H1 (cell line): ENCODE measurements at regions not wholly inside any gene's neighbourhood (a gene's known extent, or its start where the extent isn't known, plus 50 kb on each side); places are given as distances from the start of the nearest gene placed in this dataset.

ENCODE experiments used
- CTCF ChIA-PET: fragments of 300-600 bp; sonication (Branson Sonifier 250); formaldehyde crosslinking; loops from one replicate; lab custom pipeline; 2021; ENCODE audit not compliant: partially characterized antibody; lab: Charles Lee
- POLR2A ChIA-PET: fragments of 300-600 bp; sonication (Branson Sonifier 250); formaldehyde crosslinking; loops from one replicate; lab custom pipeline; 2021; ENCODE audit warnings: inconsistent platforms; ENCODE audit not compliant: partially characterized antibody; lab: Charles Lee
- DNase-seq, 2 experiments: peaks; one replicate each; pipeline versions ENCODE4 v3.0.0 to v3.0.0-alpha.2; 2010 to 2022; ENCODE audit warnings: low spot score in 2 of 2, low read depth in 1 of 2, mixed read lengths in 1 of 2
- FAIRE-seq: peaks from 2 replicates; lab custom pipeline; 2011; peaks lifted over from hg19 to GRCh38; lab: Jason Lieb, UNC
- H2AFZ ChIP-seq: 2 replicates; pipeline ENCODE4 v1.8.1; 2012; ENCODE audit warnings: low read length, inconsistent platforms
- H2AK5ac ChIP-seq: 2 replicates; pipeline ENCODE4 v1.6.1; 2013; ENCODE audit warnings: low read depth, low read length
- H2BK120ac ChIP-seq: replicated peaks from 2 replicates; pipeline ENCODE3; 2013; ENCODE audit warnings: low read depth, low read length, inconsistent platforms
- H2BK12ac ChIP-seq: 2 replicates; pipeline ENCODE4 v1.6.1; 2013; ENCODE audit warnings: low read depth, low read length
- H2BK15ac ChIP-seq: 2 replicates; pipeline ENCODE4 v1.6.1; 2013; ENCODE audit warnings: low read length
- H2BK20ac ChIP-seq: 2 replicates; pipeline ENCODE4 v1.6.1; 2013; ENCODE audit warnings: low read length
- H2BK5ac ChIP-seq: 2 replicates; pipeline ENCODE4 v1.6.1; 2013; ENCODE audit warnings: low read depth, low read length
- H3K14ac ChIP-seq: 2 replicates; pipeline ENCODE4 v1.6.1; 2013; ENCODE audit warnings: inconsistent platforms; ENCODE audit not compliant: insufficient read length
- H3K18ac ChIP-seq: 2 replicates; pipeline ENCODE4 v1.6.1; 2013; ENCODE audit warnings: low read length; ENCODE audit errors: extremely low read depth
- H3K23ac ChIP-seq: 2 replicates; pipeline ENCODE4 v1.6.1; 2013; ENCODE audit warnings: inconsistent platforms; ENCODE audit not compliant: insufficient read length
- H3K23me2 ChIP-seq: 2 replicates; pipeline ENCODE4 v1.6.1; 2013; ENCODE audit warnings: low read depth, low read length
- H3K27ac ChIP-seq: 2 replicates; pipeline ENCODE4 v1.6.1; 2011; ENCODE audit warnings: low read depth, low read length, inconsistent platforms
- H3K27me3 ChIP-seq, 4 experiments: replicated peaks in 1 of 4; 1 replicate in 1 of 4; 2 replicates in 3 of 4; pipeline versions ENCODE4 v1.6.1 to v1.8.1; 2011 to 2013; ENCODE audit warnings: low read length in 3 of 4, mild to moderate bottlenecking in 3 of 4, inconsistent platforms in 2 of 4, mixed read lengths in 2 of 4, moderate library complexity in 1 of 4; ENCODE audit not compliant: control insufficient read depth in 3 of 4, insufficient read depth in 3 of 4; ENCODE audit errors: extremely low read depth in 1 of 4
- H3K36me3 ChIP-seq, 4 experiments: 2 replicates each; pipeline versions ENCODE4 v1.6.1 to v1.8.1; 2011 to 2013; ENCODE audit warnings: mild to moderate bottlenecking in 4 of 4, low read length in 3 of 4, moderate library complexity in 2 of 4, control low read depth in 1 of 4, inconsistent platforms in 1 of 4; ENCODE audit not compliant: insufficient read depth in 4 of 4, control insufficient read depth in 2 of 4
- H3K4ac ChIP-seq: replicated peaks from 2 replicates; pipeline ENCODE3; 2013; ENCODE audit warnings: low read length, low read depth, mixed read lengths, inconsistent platforms; ENCODE audit not compliant: insufficient read length
- H3K4me1 ChIP-seq, 4 experiments: replicated peaks in 1 of 4; 1 replicate in 1 of 4; 2 replicates in 3 of 4; pipeline versions ENCODE4 v1.6.1 to v1.8.1; 2011 to 2013; ENCODE audit warnings: low read length in 3 of 4, inconsistent platforms in 2 of 4, mixed read lengths in 1 of 4; ENCODE audit not compliant: insufficient read depth in 4 of 4, control insufficient read depth in 3 of 4
- H3K4me2 ChIP-seq, 2 experiments: 2 replicates each; pipeline versions ENCODE4 v1.6.1 to v1.8.1; 2011 to 2013; ENCODE audit warnings: low read depth in 2 of 2, low read length in 2 of 2, control low read depth in 1 of 2, inconsistent platforms in 1 of 2, mild to moderate bottlenecking in 1 of 2; ENCODE audit not compliant: insufficient read depth in 1 of 2
- H3K4me3 ChIP-seq, 4 experiments: fragments of 200-600, 300-600 bp in 1 of 4; sonication (generic), shearing (Covaris generic), sonication (Bioruptor Twin) in 1 of 4; 2 replicates each; pipeline versions ENCODE4 v1.5.1 to v1.8.1; 2011 to 2016; ENCODE audit warnings: low read length in 4 of 4, low read depth in 3 of 4, control low read depth in 2 of 4, inconsistent platforms in 2 of 4, mild to moderate bottlenecking in 2 of 4, mixed read lengths in 1 of 4, moderate library complexity in 1 of 4; ENCODE audit not compliant: insufficient read depth in 2 of 4; ENCODE audit errors: extremely low read depth in 1 of 4
- H3K56ac ChIP-seq: replicated peaks from 2 replicates; pipeline ENCODE3; 2013; ENCODE audit warnings: low read depth, mild to moderate bottlenecking, mixed read lengths, low read length, inconsistent platforms; ENCODE audit not compliant: insufficient read length
- H3K79me1 ChIP-seq: 2 replicates; pipeline ENCODE4 v1.6.1; 2013; ENCODE audit warnings: low read depth, low read length, control low read depth
- H3K79me2 ChIP-seq, 2 experiments: 2 replicates each; pipeline versions ENCODE4 v1.6.1 to v1.8.1; 2012 to 2013; ENCODE audit warnings: low read length in 2 of 2, mild to moderate bottlenecking in 2 of 2, inconsistent platforms in 1 of 2; ENCODE audit not compliant: insufficient read depth in 2 of 2, control insufficient read depth in 1 of 2
- H3K9ac ChIP-seq, 4 experiments: replicated peaks in 1 of 4; 1 replicate in 1 of 4; 2 replicates in 3 of 4; pipeline versions ENCODE4 v1.6.1 to v1.8.1; 2011 to 2013; ENCODE audit warnings: low read depth in 3 of 4, low read length in 3 of 4, control low read depth in 2 of 4, mild to moderate bottlenecking in 2 of 4, moderate library complexity in 2 of 4, inconsistent platforms in 1 of 4; ENCODE audit errors: extremely low read depth in 1 of 4
- H3K9me3 ChIP-seq, 2 experiments: 2 replicates each; pipeline versions ENCODE4 v1.6.1 to v1.8.1; 2012 to 2013; ENCODE audit warnings: mild to moderate bottlenecking in 2 of 2, moderate library complexity in 2 of 2, control low read depth in 1 of 2, inconsistent platforms in 1 of 2, low read depth in 1 of 2, low read length in 1 of 2, mixed read lengths in 1 of 2; ENCODE audit not compliant: insufficient read depth in 2 of 2
- H4K20me1 ChIP-seq, 2 experiments: replicated peaks in 1 of 2; 2 replicates each; pipeline versions ENCODE3 to v1.8.1; 2011 to 2013; ENCODE audit warnings: inconsistent platforms in 2 of 2, low read length in 2 of 2, mild to moderate bottlenecking in 1 of 2; ENCODE audit not compliant: insufficient read depth in 2 of 2, control insufficient read depth in 1 of 2
- H4K5ac ChIP-seq: 2 replicates; pipeline ENCODE4 v1.6.1; 2013; ENCODE audit warnings: low read length, low read depth, mixed read lengths, inconsistent platforms; ENCODE audit not compliant: insufficient read length
- H4K8ac ChIP-seq: 2 replicates; pipeline ENCODE4 v1.8.0; 2013; ENCODE audit warnings: mild to moderate bottlenecking, moderate library complexity, low read length, inconsistent platforms; ENCODE audit not compliant: insufficient read depth; ENCODE audit errors: extremely low read depth
- H4K91ac ChIP-seq: replicated peaks from 2 replicates; pipeline ENCODE3; 2013; ENCODE audit warnings: low read length, mixed read lengths, inconsistent platforms; ENCODE audit not compliant: insufficient read length
- ASH2L ChIP-seq: fragments of 200-600, 300-600 bp; sonication (generic); IDR thresholded peaks from one replicate; pipeline ENCODE4 v1.7.1; 2017; ENCODE audit warnings: low read length
- CBX5 ChIP-seq: fragments of 300-800, 300-1000 bp; sonication (generic); IDR thresholded peaks from 2 replicates; pipeline ENCODE4 v1.7.1; 2016; ENCODE audit warnings: antibody characterized with exemption, low read length, low read depth
- CHD2 ChIP-seq: IDR thresholded peaks from 2 replicates; pipeline ENCODE4 v1.6.1; 2012; ENCODE audit warnings: low read length, improper control_type of control experiment
- EGR1 ChIP-seq: IDR thresholded peaks from 2 replicates; pipeline ENCODE4 v1.6.1; 2011; ENCODE audit warnings: low read depth, low read length, borderline replicate concordance
- GABPA ChIP-seq: IDR thresholded peaks from 2 replicates; pipeline ENCODE4 v1.6.1; 2011; ENCODE audit warnings: mild to moderate bottlenecking, low read length, moderate library complexity, borderline replicate concordance; ENCODE audit not compliant: insufficient read depth
- GTF2F1 ChIP-seq: IDR thresholded peaks from 2 replicates; pipeline ENCODE4 v1.6.1; 2012; ENCODE audit warnings: low read depth, low read length, improper control_type of control experiment, borderline replicate concordance
- KDM1A ChIP-seq: fragments of 200-600, 300-600 bp; sonication (generic); IDR thresholded peaks from 2 replicates; pipeline ENCODE4 v1.7.1; 2016; ENCODE audit warnings: mild to moderate bottlenecking, low read length, borderline replicate concordance
- KDM4A ChIP-seq: IDR thresholded peaks from one replicate; pipeline ENCODE4 v1.7.1; 2012; ENCODE audit warnings: low read depth, mild to moderate bottlenecking, moderate library complexity, low read length, inconsistent platforms; ENCODE audit not compliant: severe bottlenecking
- POU5F1 ChIP-seq: IDR thresholded peaks from 2 replicates; pipeline ENCODE4 v1.6.1; 2011; ENCODE audit warnings: low read depth, mild to moderate bottlenecking, low read length, moderate library complexity
- RBBP5 ChIP-seq: IDR thresholded peaks from 2 replicates; pipeline ENCODE4 v1.7.1; 2012; ENCODE audit warnings: low read depth, mild to moderate bottlenecking, inconsistent platforms, low read length, moderate library complexity, borderline replicate concordance
- RFX5 ChIP-seq: IDR thresholded peaks from 2 replicates; pipeline ENCODE4 v1.6.1; 2011; ENCODE audit warnings: low read depth, low read length, improper control_type of control experiment, borderline replicate concordance
- SP4 ChIP-seq: IDR thresholded peaks from 2 replicates; pipeline ENCODE4 v1.6.1; 2012; ENCODE audit warnings: low read length, inconsistent platforms
- TAF1 ChIP-seq: IDR thresholded peaks from 2 replicates; pipeline ENCODE4 v1.6.1; 2011; ENCODE audit warnings: mild to moderate bottlenecking, low read depth, low read length
- ZNF274 ChIP-seq: IDR thresholded peaks from 2 replicates; pipeline ENCODE4 v1.7.0; 2012; ENCODE audit warnings: low read length, borderline replicate concordance; ENCODE audit errors: extremely low read depth
- WGBS, 2 experiments: shearing (Covaris generic) in 1 of 2; methylation state at CpG; one replicate each; pipeline versions ENCODE4 v1.1.6 to v1.1.7; 2013 to 2015; ENCODE audit warnings: low lambda C conversion rate in 2 of 2, mixed read lengths in 2 of 2, inconsistent platforms in 1 of 2, low coverage in 1 of 2, missing lambda C conversion rate in 1 of 2; ENCODE audit not compliant: insufficient replicate concordance in 2 of 2, insufficient coverage in 1 of 2, insufficient read length in 1 of 2; ENCODE audit errors: extremely low coverage in 1 of 2, missing lambda C conversion rate in 1 of 2; 5-methylcytosine and 5-hydroxymethylcytosine counted together
- TF ChIP-seq, protein P1 (sequence below): IDR thresholded peaks from 2 replicates; pipeline ENCODE4 v1.6.1; 2012; ENCODE audit warnings: inconsistent platforms

DNA sequence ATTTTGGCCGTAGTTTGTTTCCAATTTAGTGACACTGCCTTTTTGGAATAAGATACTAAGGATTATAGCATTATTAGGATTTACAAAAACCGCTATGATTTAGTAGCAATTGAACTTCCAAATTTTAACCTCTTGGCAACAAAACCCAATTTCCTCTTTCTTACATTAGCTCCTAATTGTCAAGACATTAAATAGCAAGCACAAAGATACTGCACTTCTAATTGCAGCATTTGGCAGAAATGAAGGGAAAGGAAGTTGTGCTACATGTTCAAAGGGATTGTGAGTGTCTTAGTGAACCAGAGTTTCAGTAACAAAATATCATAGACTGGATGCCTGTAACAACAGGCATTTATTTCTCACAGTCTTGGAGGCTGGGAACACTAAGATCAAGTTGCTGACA is 99.9 kb downstream of the NUF2 start:
- WGBS, 2 experiments: 94% methylated on average over 2 of the region's 2 CpGs; no CpG with 5 or more reads in 1 of the 2 experiments
- H2AFZ ChIP-seq: 0 out of 2 replicates have a peak overlapping the region, but pooled peaks have one; percentile 49

More for the DNA sequence above, 99.9 kb downstream of the NUF2 start:
- ChIA-PET POLR2A (no interaction called here), CTCF (interaction anchor here (0.8 to 1.7 kb wide), 2 partner anchors 10 to 116 kb away, joined by 3 to 6 read pairs; no protein-coding TSS in a partner anchor)
- no peaks in the 10 kb centered on the region for H3K27me3 ChIP-seq
- no peak overlapping the region for H3K4ac ChIP-seq
- no peak overlapping the region for H3K23ac ChIP-seq
- no peak overlapping the region for H4K91ac ChIP-seq
- no peak overlapping the region for H3K27ac ChIP-seq
- H3K56ac ChIP-seq: no peak overlapping the region
- H4K8ac ChIP-seq: no peak overlapping the region
- TF ChIP-seq ASH2L (no peak), CHD2 (no peak), GTF2F1 (no peak), TAF1 (no peak), POU5F1 (no peak), CBX5 (no peak), RFX5 (no peak), KDM1A (no peak), EGR1 (no peak), ZNF274 (no peak), KDM4A (no peak), RBBP5 (no peak), SP4 (no peak), GABPA (no peak)
- TF ChIP-seq, protein P1, sequence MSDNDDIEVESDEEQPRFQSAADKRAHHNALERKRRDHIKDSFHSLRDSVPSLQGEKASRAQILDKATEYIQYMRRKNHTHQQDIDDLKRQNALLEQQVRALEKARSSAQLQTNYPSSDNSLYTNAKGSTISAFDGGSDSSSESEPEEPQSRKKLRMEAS: no peak
- H2BK12ac ChIP-seq: no peak overlapping the region
- no peak overlapping the region for H2BK120ac ChIP-seq
- no peak overlapping the region for H3K4me3 ChIP-seq
- H3K4me1 ChIP-seq: peaks cover 0 to 5% (median under 1%) of the 10 kb centered on the region in 4 experiments; a peak in 2 of 7 replicates
- no peaks in the 10 kb centered on the region for H3K79me2 ChIP-seq
- FAIRE-seq (no peak), DNase-seq (no peak)
- H2BK15ac ChIP-seq: no peak overlapping the region
- no peak overlapping the region for H3K4me2 ChIP-seq
- H2BK20ac ChIP-seq: no peak overlapping the region
- no peak overlapping the region for H3K9ac ChIP-seq
- H2AK5ac ChIP-seq: no peak overlapping the region
- H3K18ac ChIP-seq: no peak overlapping the region
- H3K14ac ChIP-seq: no peak overlapping the region
- H4K20me1 ChIP-seq: no peaks in the 10 kb centered on the region
- H3K36me3 ChIP-seq: no peaks in the 10 kb centered on the region
- H3K23me2 ChIP-seq: no peaks in the 10 kb centered on the region
- no peak overlapping the region for H4K5ac ChIP-seq
- H3K9me3 ChIP-seq: peaks cover 0 to 2% of the 10 kb centered on the region in 2 experiments; a peak in 1 of 4 replicates
- no peaks in the 10 kb centered on the region for H3K79me1 ChIP-seq
- H2BK5ac ChIP-seq: no peak overlapping the region
